Mesothelial cell of epicardium (in vitro differentiated cells): ENCODE measurements at regions not wholly inside any gene's neighbourhood (a gene's known extent, or its start where the extent isn't known, plus 50 kb on each side); places are given as distances from the start of the nearest gene placed in this dataset.

Experiments
- DNase-seq, 2 experiments: peaks; one replicate each; pipeline ENCODE4 v3.0.0; 2021; ENCODE audit warnings: low spot score in 2 of 2; ENCODE audit not compliant: unreplicated experiment in 2 of 2
- H3K27ac Mint-ChIP-seq: 2 replicates; pipeline ENCODE4 v1.8.0; 2021; ENCODE audit warnings: mixed read lengths
- H3K27me3 Mint-ChIP-seq: 2 replicates; pipeline ENCODE4 v1.8.0; 2021; ENCODE audit warnings: low read depth, mixed read lengths
- H3K36me3 Mint-ChIP-seq: 2 replicates; pipeline ENCODE4 v1.8.0; 2021; ENCODE audit warnings: mixed read lengths
- H3K4me1 Mint-ChIP-seq: 2 replicates; pipeline ENCODE4 v1.8.0; 2021; ENCODE audit warnings: mixed read lengths
- H3K4me3 Mint-ChIP-seq: 2 replicates; pipeline ENCODE4 v1.8.0; 2021; ENCODE audit warnings: mild to moderate bottlenecking, moderate library complexity, mixed read lengths
- H3K9me3 Mint-ChIP-seq: 2 replicates; pipeline ENCODE4 v1.8.0; 2021; ENCODE audit warnings: mixed read lengths
- CTCF ChIP-seq: fragments of 200-600 bp; sonication (generic); IDR thresholded peaks from one replicate; pipeline ENCODE4 v1.5.0; 2021; ENCODE audit warnings: antibody characterized with exemption; ENCODE audit not compliant: unreplicated experiment

DNA sequence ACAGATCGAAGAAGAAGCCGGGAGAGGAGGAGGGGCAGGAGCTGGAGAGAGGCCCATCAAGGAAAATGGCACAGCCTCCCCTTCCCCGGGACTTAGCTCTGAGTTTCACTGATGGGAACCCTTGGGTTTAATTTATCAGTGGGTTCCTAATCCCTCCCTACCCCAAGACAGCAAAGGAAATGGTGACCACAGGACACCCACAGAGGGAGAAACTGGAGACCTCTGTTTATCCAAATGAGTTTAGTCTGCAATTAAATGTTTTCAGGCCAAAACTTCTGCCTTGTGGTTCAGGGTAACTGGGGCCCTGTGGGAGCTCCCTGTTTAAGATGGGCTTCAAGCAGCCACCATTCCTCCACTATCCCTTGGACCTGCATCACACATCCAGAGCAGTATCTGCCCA is 190.8 kb upstream of the TOPAZ1 start:
- H3K27ac Mint-ChIP-seq: no peak overlapping the region
- no peaks in the 10 kb centered on the region for H3K36me3 Mint-ChIP-seq
- TF ChIP-seq CTCF: no peak
- peaks cover 32% of the 10 kb centered on the region for H3K4me1 Mint-ChIP-seq
- no peak for DNase-seq
- no peaks in the 10 kb centered on the region for H3K9me3 Mint-ChIP-seq
- H3K27me3 Mint-ChIP-seq: no peaks in the 10 kb centered on the region
- H3K4me3 Mint-ChIP-seq: no peak overlapping the region

GRCh38 chr3:44055951-44056350 is 185.7 kb upstream of the TOPAZ1 start:
- no peaks in the 10 kb centered on the region for H3K9me3 Mint-ChIP-seq
- H3K4me3 Mint-ChIP-seq: no peak overlapping the region
- H3K27me3 Mint-ChIP-seq: peaks cover 37% of the 10 kb centered on the region
- TF ChIP-seq CTCF: no peak
- DNase-seq: no peak
- H3K36me3 Mint-ChIP-seq: no peaks in the 10 kb centered on the region
- peaks cover 33% of the 10 kb centered on the region for H3K4me1 Mint-ChIP-seq
- H3K27ac Mint-ChIP-seq: no peak overlapping the region

DNA sequence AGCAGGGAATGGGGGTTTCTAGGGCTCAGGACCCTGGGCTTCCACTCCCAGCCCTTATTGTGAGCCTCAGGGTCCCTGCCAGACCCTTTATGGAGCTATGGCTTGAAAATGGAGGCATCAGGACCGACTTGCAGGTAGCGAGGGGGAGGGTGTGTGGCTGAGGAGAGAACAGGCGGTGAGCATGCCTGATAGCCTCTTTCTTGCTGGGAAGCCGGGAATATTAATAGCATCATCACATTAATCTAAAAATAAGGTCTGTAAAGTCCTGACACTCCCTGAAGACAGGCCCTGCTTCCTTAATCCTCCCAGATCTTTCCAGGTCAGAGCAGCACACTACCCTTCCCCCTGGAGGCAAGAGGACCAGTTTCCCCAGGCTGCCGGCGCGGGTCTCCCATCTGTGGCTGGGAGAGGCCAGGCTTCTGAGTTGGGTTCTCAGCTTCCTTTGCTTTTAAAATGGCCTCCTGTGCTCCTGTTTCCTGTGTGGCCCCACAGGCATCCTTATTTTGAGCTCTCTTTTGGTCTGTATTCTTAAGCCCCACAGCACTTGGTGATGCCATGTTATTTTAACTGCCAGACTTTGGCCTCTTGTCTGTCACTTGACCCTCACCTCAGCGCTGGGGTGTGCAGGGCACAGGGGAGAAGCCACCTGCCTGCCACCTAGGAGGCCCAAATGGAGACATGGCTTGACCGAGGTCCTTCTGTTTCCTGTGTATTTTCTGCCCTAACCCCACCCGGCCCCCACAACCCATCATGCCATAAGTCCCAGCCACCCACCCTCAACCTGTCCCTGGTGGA is 185.0 kb upstream of the TOPAZ1 start:
- H3K4me1 Mint-ChIP-seq: peaks cover 34% of the 10 kb centered on the region
- H3K27me3 Mint-ChIP-seq: peaks cover 42% of the 10 kb centered on the region
- no peaks in the 10 kb centered on the region for H3K9me3 Mint-ChIP-seq
- H3K27ac Mint-ChIP-seq: no peak overlapping the region
- TF ChIP-seq CTCF: no peak
- DNase-seq: no peak
- H3K36me3 Mint-ChIP-seq: no peaks in the 10 kb centered on the region
- no peak overlapping the region for H3K4me3 Mint-ChIP-seq

DNA sequence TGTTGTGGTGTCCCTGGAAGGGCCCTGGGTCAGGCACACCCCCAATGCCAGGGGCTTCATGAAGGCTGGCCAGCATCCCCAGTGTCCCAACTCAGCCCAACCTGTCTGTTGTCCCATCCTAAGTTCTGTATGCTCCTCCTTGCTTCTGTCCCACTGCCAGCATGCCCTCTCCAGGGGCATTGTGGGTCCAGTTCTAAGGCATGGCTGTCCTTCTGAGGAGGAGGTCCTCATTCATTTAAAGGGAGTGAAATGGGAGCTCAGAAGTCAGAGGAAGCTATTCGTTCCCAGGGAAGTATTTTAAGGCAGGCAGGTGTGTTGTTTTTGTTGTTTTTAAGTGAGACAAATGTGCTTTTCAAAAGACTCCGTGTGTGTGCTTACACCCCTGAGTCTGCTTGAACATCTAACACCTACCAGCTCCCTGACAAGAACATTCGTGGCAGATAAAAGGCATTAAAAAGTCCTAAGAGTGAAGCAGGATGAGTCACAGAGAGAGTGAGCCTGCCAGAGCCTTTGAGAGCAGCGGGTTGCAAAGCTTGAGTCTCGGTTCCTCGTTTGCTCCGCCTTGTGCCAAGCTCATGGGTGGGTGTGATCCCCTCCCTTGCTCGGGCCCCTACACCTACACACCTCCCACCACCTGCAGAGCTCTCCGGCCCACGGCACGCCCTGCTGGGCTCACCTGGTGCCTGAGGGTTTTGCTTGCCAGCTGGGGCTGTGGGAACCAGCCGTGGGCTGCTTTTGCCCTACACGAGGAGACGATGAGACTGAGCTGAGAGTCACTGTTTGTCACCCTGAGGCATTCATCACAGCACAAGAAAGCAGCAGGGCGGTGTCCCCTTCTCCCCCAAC is 183.4 kb upstream of the TOPAZ1 start:
- Mint-ChIP-seq H3K27me3 (peaks cover 55% of the 10 kb centered on the region), H3K4me3 (no peak overlapping the region), H3K4me1 (peaks cover 35% of the 10 kb centered on the region), H3K36me3 (no peaks in the 10 kb centered on the region), H3K27ac (no peak overlapping the region), H3K9me3 (no peaks in the 10 kb centered on the region)
- no peak for TF ChIP-seq CTCF
- DNase-seq: no peak

DNA sequence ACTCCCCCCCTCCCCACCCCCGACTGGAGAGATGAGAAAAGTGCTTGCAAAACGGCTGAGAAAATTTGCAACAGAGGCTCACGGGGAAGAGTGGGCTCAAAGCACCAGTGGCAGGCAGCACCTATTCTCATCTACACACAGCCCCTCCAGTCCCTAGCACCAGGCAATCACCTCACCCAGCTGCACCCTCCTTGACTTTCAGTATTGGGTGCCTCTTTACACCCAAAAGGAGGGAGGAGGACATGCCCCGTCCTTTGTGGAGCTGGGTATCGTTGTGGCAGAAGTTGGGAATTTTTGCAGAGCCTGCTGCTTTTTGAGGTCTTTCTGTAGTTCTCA is 182.8 kb upstream of the TOPAZ1 start:
- Mint-ChIP-seq H3K4me1 (peaks cover 35% of the 10 kb centered on the region), H3K27me3 (peaks cover 61% of the 10 kb centered on the region), H3K9me3 (no peaks in the 10 kb centered on the region), H3K27ac (no peak overlapping the region), H3K4me3 (no peak overlapping the region), H3K36me3 (no peaks in the 10 kb centered on the region)
- no peak for DNase-seq
- TF ChIP-seq CTCF: no peak
